HG02973 (cell line): ENCODE measurements at regions not wholly inside any gene's neighbourhood (a gene's known extent, or its start where the extent isn't known, plus 50 kb on each side); places are given as distances from the start of the nearest gene placed in this dataset.
"Not testable (repeated sequence)": the region's sequence is repeated elsewhere in the genome, so short reads cannot be mapped to it uniquely, and the experiment has no call there.

Experiments
- ATAC-seq: cut with Tn5 transposase; IDR thresholded peaks from one replicate; pipeline ENCODE4 v1.9.1; 2021; ENCODE audit warnings: moderate library complexity; ENCODE audit not compliant: unreplicated experiment

DNA sequence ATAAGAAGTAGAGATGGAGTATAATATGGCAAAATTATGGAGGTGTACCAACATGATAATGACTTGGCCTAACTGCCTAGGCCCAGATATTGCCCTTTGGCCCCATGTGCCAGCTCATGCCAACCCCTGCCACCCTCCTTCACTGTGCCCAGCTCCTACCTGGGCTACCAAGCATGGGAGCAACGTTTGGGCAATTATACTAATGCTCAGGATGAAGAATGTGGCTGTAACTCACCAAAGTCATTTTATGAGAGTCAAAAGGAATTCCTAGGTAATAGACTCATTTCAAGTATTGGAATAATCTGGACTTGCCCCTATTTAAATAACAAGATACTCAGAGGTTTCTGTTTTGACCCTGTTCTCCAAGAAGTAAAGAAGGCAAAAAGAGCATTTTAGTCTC lies 240.2 kb upstream of the IL12A start:
- no peak for ATAC-seq

DNA sequence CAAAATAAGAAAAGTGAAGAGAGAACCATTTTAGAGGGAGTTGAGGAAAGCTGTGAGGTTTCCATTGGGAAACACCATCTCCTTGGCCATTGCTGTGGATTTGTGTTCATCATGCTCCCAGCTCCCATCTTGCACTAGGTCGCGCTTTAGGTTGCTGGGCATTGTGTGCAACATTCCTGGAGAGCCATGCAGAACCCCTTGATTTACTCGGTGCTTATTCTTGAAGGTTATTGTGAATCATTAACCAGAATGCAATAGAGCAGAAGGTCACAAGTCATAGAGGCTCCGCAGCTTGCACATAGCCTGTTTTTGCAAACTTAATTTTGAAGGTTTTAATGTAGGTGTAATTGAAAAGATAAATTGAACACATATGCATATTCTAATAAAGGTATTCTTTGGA lies 239.2 kb upstream of the IL12A start:
- ATAC-seq = no peak

- no peak for ATAC-seq
Observed at GRCh38 chr3:159751146-159751545, 237.5 kb upstream of the IL12A start.

DNA sequence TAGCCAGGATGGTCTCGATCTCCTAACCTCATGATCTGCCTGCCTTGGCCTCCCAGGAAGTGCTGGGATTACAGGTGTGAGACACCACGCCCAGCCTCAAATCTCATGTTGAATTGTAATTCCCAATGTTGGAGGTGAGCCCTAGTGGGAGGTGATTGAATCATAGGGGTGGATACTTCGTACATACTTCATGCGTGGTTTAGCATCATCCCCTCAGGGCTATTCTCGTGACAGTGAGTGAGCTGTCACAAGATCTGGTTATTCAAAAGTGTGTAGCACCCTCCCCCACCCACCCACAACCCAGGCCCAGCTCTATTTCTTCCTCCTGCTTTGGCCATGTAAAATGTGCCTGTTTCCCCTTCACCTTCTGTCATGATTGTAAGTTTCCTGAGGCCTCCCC lies 236.9 kb upstream of the IL12A start:
- no peak for ATAC-seq

GRCh38 chr3:159756279-159757207 lies 232.1 kb upstream of the IL12A start:
- not testable (repeated sequence) for ATAC-seq

DNA sequence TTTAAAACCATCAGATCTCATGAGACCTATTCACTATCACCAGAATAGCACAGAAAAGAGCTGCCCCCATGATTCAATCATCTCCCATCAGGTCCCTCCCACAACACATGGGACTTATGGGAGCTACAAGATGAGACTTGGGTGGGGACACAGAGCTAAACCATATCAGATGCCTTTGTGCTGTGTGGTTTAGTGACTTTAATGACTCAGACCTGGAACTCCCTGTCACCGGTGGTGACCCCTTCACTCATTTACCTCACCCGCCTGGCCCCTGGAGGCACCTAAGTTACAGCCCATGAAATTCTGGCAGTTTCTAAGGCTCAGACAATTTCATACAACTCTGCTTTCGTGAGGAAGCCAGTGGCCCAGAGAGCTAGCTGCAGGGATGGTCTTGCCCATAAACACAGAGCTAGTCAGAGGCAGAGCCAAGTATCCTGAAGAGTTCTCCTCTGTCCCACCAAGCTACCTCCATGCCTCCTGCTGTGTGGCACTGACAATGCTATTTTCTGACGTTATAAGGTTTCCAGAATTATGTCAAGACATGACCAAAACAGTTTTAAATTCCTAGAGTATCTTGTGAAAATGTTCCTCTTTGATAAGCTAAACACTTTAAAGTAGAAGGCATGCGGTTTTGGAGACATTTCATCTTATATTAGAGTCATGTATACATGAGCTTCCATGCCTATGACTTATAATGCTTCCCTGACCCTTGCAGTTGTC lies 231.1 kb upstream of the IL12A start:
- no peak for ATAC-seq

DNA sequence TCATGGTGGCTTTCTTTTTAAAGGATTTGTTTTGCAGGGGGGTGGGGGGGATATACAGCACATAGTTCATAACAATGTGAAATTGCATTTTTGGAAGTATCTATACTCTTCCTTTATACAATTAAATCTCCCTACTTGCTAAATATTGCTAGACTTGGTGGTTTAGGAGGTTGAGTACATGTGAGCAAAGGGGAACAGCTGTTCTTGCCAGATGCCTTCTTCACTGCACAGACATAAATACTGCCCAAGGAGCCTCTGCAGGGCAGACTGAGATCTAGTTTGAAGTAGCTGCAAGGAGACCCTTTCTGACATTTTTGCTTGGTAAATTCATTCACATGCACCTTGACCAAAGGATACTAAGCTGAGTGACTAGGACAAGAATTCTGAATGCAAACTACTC lies 228.6 kb upstream of the IL12A start:
- ATAC-seq = no peak

DNA sequence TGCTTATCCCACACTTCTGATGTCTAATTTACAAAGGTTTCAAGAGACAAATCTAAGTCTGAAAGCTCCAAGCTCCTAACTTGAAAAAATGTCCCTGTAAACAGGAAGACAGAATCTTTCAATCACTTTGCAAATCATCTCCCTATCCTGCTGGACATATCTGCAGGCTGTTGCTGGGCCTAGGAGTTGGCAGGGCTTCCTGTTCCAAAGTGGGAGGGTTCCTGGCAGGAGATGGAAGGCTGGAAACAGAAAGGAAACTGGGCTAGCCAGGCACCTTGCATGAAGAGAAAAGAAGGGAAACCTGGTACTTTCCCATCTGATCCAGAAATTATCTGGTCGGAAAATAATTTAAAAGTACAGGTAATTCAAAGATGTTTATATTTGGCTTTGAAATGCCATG lies 227.3 kb upstream of the IL12A start:
- no peak for ATAC-seq

GRCh38 chr3:159761848-159762635 lies 226.6 kb upstream of the IL12A start:
- ATAC-seq = no peak

DNA sequence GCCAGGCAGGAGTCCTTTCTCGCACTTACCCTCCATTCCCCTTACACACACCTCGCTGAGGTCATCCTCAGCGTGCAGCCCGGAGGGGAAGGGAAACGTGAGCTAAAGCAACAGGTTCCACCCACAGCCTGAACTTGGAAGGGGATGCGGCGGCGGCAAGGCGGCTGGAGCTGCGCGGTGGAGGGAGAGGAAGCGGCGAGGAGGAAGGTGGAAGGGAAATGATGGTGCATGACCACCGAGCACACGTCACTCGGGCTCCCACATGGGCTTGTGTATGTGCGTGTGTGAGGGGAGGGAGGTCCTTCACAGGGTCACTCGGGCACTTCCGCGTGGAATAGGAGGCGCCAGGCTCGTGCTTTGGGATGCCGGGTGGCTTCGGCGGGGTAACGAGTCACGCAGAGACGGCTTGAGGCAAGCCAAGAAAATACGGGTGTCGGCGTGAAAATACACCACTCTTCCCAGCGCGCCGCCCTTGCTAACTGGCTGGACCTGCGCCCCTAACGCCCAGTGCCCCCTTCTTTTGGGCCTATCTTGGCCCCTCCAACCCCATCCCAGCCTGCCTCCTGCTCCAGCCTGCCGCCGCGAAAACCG lies 225.5 kb upstream of the IL12A start:
- ATAC-seq = peak; percentile 23

DNA sequence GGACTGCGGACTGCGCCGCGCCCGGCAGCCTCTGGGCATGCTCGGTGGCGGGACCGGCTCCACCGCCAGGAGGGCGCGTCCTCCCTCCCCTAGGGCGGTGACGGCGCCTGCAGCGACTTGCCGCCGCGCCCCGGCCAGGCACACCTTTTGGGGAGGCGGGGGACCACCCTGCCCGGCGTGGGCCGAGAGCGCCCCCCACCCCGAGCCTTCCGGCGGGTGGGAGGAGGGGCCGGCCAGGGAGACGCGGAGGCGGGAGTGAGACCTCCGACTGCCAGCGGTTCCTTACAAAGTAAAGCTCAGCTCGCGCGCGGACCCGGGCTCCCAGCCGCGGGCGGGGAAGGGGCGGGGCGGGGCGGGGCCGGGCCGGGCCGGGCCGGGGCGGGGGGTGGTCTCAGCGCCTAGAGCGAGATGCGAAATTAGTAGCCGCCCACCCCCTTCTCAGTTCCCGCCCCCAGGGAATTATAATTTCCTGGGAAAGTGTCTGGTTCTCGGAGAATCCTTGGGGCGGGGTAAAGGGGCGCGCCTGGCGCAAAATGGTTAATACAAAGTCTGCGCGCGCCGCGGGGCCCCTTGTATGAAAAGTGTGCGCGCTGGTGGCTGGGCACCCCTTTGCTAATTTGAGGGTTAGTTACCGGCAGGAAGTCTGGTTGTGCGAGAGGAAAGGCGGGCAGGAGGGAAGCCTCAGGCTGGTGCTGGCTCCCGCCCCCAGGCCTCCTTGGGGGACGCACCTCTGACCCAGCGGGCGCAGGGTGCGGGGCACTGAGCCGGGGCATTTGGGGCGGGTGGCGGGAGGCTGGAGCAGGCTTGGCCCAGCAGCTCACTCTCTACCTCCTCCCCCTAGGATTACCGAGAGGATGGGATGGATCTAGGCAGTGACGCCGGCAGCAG lies 224.8 kb upstream of the IL12A start:
- ATAC-seq = peak; percentile 75

- no peak for ATAC-seq
Observed at GRCh38 chr3:159764490-159765029, 224.1 kb upstream of the IL12A start.

DNA sequence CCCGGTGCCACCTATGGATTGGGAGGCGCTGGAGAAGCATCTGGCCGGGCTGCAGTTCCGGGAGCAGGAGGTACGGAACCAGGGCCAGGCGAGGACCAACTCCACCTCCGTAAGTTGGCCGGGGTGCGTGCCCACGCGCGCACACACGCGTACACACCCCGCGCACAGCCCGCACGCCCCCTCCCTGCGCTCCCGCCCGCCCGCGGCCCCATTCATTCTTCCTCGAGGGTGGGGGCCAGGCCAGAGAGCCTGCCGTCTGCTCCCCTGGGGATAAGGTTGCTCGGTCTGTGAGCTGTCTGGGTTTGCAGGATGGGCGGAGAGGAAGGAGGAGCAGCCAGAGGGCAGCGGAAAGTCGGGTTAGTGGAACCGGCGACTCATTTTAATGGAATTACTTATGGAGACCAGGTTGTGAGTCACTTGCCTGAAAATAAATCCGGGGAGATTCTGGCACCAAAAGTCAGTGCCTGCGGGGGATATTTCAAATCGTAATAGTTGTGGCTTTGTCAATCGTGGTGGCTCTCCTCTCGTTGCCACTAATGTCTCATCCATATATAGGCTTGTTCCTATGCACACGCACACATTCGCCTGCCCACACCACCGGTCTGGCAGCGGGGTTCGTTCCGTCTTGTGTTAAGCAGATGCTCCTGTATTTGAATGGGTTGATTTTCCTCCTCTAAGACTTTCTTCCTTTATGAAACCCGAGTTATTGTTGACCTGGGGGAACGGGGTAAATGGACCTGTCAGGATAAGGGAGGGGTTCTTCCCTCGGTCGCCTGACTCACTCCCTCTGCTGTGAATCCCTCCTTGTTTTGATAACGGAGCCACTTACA lies 223.4 kb upstream of the IL12A start:
- ATAC-seq = no peak

DNA sequence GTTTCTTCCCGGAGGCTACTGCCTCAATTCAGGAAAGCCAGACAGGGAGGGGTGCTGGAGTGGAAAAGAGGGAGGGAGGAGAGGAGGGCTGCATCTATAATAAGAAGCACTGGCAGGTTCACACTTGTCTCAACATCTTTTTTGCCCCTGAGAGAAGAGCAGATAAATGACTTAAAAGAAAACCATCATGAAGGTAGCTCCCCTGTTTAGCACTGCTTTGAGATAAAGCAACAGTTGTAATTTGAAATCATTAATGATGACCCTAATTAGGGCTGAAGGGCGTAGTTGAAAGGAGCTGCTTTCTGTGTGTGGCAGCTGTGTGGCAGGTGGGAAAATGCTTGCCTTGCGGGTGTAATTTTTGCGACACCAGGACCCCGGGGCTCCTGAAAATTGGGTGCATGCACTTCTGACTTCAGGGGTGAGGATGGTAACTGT lies 222.8 kb upstream of the IL12A start:
- no peak for ATAC-seq

- no peak for ATAC-seq
Observed at GRCh38 chr3:159766563-159767185, 222.0 kb upstream of the IL12A start.

GRCh38 chr3:159770998-159771397 lies 217.6 kb upstream of the IL12A start:
- no peak for ATAC-seq

GRCh38 chr3:159771865-159772611 lies 216.6 kb upstream of the IL12A start:
- no peak for ATAC-seq

- ATAC-seq = no peak
Observed at GRCh38 chr3:159773706-159774105, 214.9 kb upstream of the IL12A start.
